CD4-positive, alpha-beta T cell (primary cell): ENCODE measurements at regions not wholly inside any gene's neighbourhood (a gene's known extent, or its start where the extent isn't known, plus 50 kb on each side); places are given as distances from the start of the nearest gene placed in this dataset.

Source experiments
- ATAC-seq: fragments of 200-7000 bp; cut with Tn5 transposase; one replicate; pipeline ENCODE4 v1.10.0; 2022; ENCODE audit warnings: mild to moderate bottlenecking; ENCODE audit not compliant: poor library complexity
- CTCF ChIA-PET: fragments of 350-600 bp; sonication (Branson Sonifier 250); formaldehyde crosslinking; loops from one replicate; lab custom pipeline; 2021; ENCODE audit warnings: antibody characterized with exemption, inconsistent platforms; lab: Charles Lee
- POLR2A ChIA-PET: fragments of 350-600 bp; sonication (Branson Sonifier 250); formaldehyde crosslinking; loops from one replicate; lab custom pipeline; 2021; ENCODE audit warnings: antibody characterized with exemption, inconsistent platforms; lab: Charles Lee
- DNase-seq, 14 experiments: peaks; one replicate each; pipeline ENCODE4 v3.0.0-alpha.2; 2013 to 2020; ENCODE audit warnings: mixed read lengths in 2 of 14
- H3K27ac ChIP-seq, 2 donors: one replicate each; pipeline versions ENCODE4 v1.5.1 to v1.7.0; 2013; ENCODE audit warnings: low read length in 2 of 2, low read depth in 1 of 2, mild to moderate bottlenecking in 1 of 2
- H3K27me3 ChIP-seq, 2 experiments: 1 replicate in 1 of 2; 2 replicates in 1 of 2; pipeline versions ENCODE4 v1.6.1 to v1.7.0; 2013; ENCODE audit warnings: low read length in 2 of 2, control low read depth in 1 of 2, mild to moderate bottlenecking in 1 of 2, moderate library complexity in 1 of 2; ENCODE audit not compliant: insufficient read depth in 2 of 2, control insufficient read depth in 1 of 2
- H3K36me3 ChIP-seq: one replicate; pipeline ENCODE4 v1.6.1; 2013; ENCODE audit warnings: low read length, control low read depth; ENCODE audit not compliant: insufficient read depth
- H3K4me1 ChIP-seq: one replicate; pipeline ENCODE4 v1.6.1; 2013; ENCODE audit warnings: low read length, control low read depth; ENCODE audit not compliant: insufficient read depth
- H3K4me3 ChIP-seq: one replicate; pipeline ENCODE4 v1.5.1; 2013; ENCODE audit warnings: mild to moderate bottlenecking, low read length, moderate library complexity
- H3K9me3 ChIP-seq, 2 experiments: 1 replicate in 1 of 2; 2 replicates in 1 of 2; pipeline versions ENCODE4 v1.6.1 to v1.7.0; 2013; ENCODE audit warnings: low read length in 2 of 2, mild to moderate bottlenecking in 2 of 2, control low read depth in 1 of 2, moderate library complexity in 1 of 2; ENCODE audit not compliant: control insufficient read depth in 1 of 2, insufficient read depth in 1 of 2
- H3K27ac Mint-ChIP-seq: one replicate; pipeline ENCODE4 v1.8.0; 2020; ENCODE audit warnings: mixed read lengths
- H3K27me3 Mint-ChIP-seq: one replicate; pipeline ENCODE4 v1.8.0; 2021; ENCODE audit warnings: mixed read lengths
- H3K36me3 Mint-ChIP-seq: one replicate; pipeline ENCODE4 v1.8.0; 2021; ENCODE audit warnings: low read depth, mixed read lengths
- H3K4me1 Mint-ChIP-seq: one replicate; pipeline ENCODE4 v1.8.0; 2021; ENCODE audit warnings: low read depth, mixed read lengths
- H3K4me3 Mint-ChIP-seq: one replicate; pipeline ENCODE4 v1.8.0; 2020; ENCODE audit warnings: mild to moderate bottlenecking, mixed read lengths
- H3K9me3 Mint-ChIP-seq: one replicate; pipeline ENCODE4 v1.8.0; 2020; ENCODE audit warnings: mixed read lengths
- CTCF ChIP-seq: fragments of 200-600 bp; IDR thresholded peaks from one replicate; pipeline ENCODE4 v1.8.0; 2022; ENCODE audit warnings: antibody characterized with exemption, mild to moderate bottlenecking
- intact Hi-C, 2 experiments: fragments of 100-400 bp; cut with DNase I in 1 of 2; cut with micrococcal nuclease in 1 of 2; formaldehyde crosslinking; loops; one replicate each; pipeline versions ENCODE4 v1.15.1 to v1.9.0; 2023 to 2025; cut with DNase I, micrococcal nuclease

DNA sequence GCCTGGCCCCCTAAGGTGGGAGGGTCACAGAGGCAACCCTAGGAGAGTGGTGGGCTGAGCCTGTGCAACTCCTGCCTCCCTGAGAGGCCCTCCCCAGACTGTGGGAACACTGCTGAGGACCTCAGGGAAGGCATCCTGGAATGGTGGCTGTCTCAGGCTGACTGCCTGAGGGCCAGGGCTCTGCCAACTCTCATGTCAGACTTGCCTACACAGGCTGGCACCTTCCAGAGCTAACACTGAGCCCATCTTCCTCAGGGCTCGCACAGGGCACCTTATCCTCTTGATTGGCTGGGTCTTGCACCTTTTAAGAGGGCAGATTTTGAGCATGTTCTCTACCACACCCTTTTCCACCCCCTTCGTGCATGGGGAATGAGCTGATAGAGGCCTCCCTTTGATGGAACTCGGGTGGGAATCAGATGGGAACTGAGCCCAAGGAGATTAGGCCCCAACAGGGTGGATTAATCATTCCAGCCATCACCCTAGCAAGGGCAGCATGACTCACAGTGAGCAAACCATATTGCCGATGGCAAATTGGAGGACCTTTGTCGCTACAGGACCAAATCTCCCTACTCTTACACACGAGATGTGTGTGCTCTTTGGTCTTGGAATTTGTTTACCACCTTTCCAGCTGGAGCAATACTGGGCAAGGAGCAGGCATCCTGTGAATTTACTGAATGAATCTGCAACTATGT is 702.8 kb downstream of the VRK1 start:
- ATAC-seq (no peak), DNase-seq (no peak)
- TF ChIP-seq CTCF, result no peak
- H3K9me3 ChIP-seq, result no peaks in the 10 kb centered on the region
- H3K4me1 ChIP-seq, result no peaks in the 10 kb centered on the region
- no peak overlapping the region for H3K4me3 Mint-ChIP-seq
- H3K9me3 Mint-ChIP-seq, result no peaks in the 10 kb centered on the region
- POLR2A ChIA-PET, result no interaction called here
- no peaks in the 10 kb centered on the region for H3K4me1 Mint-ChIP-seq
- H3K27ac Mint-ChIP-seq, result no peak overlapping the region
- H3K36me3 Mint-ChIP-seq, result no peaks in the 10 kb centered on the region
- no peak overlapping the region for H3K27ac ChIP-seq
- H3K4me3 ChIP-seq, result no peak overlapping the region
- CTCF ChIA-PET, result no interaction called here
- no peaks in the 10 kb centered on the region for H3K27me3 Mint-ChIP-seq
- H3K27me3 ChIP-seq, result no peaks in the 10 kb centered on the region
- intact Hi-C loops, result no loop called here
- H3K36me3 ChIP-seq, result no peaks in the 10 kb centered on the region

DNA sequence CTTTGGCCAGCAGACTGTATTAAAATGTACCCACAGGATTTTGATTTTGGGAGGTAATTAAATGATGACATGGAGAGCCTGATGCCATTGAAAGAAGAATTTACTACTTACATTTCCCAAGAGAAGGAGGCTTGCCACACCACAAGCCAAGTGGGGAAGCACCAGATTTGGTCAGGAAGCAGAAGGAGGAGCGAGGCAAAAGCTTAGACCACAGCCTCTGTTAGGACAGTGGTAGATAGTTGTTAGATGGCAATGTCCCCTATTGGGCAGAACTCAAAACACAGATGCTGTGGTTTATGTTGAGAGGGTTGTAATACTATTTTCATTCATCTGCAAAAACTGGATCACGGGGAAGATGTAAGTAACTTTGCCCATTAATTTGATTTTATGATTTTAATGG is 709.4 kb downstream of the VRK1 start:
- intact Hi-C loops, result no loop called here
- Histone ChIP-seq H3K9me3 (peaks cover 0 to 7% of the 10 kb centered on the region in 2 experiments), H3K27me3 (no peaks in the 10 kb centered on the region), H3K36me3 (no peaks in the 10 kb centered on the region), H3K27ac (no peak overlapping the region), H3K4me3 (no peak overlapping the region), H3K4me1 (no peaks in the 10 kb centered on the region)
- no peak overlapping the region for H3K4me3 Mint-ChIP-seq
- H3K36me3 Mint-ChIP-seq, result peaks cover 8% of the 10 kb centered on the region
- POLR2A ChIA-PET, result no interaction called here
- H3K27ac Mint-ChIP-seq, result no peak overlapping the region
- CTCF ChIA-PET, result no interaction called here
- H3K27me3 Mint-ChIP-seq, result no peaks in the 10 kb centered on the region
- ATAC-seq (no peak), DNase-seq (no peak)
- H3K4me1 Mint-ChIP-seq, result no peaks in the 10 kb centered on the region
- peaks cover 4% of the 10 kb centered on the region for H3K9me3 Mint-ChIP-seq
- TF ChIP-seq CTCF, result no peak

DNA sequence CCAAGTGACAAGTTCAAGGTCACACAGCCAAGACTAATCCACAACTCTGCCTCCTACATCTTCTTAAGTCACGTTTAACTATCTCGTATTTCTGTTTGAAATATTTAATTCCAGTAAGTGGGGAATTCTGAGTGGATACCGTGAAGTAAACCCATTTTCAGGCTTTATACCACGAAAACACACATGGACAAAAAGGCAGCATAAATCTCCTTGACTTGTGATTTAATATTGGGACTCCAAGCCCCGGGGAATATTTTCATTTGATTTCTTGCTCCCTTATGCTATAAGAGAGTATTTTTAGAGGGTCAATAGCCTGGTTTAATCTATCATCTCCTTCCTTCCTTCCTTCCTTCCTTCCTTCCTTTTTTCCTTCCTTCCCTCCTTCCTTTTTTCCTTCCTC is 716.7 kb downstream of the VRK1 start:
- H3K27ac ChIP-seq, result no peak overlapping the region
- peaks cover 3% of the 10 kb centered on the region for H3K9me3 Mint-ChIP-seq
- DNase-seq (no peak), ATAC-seq (no peak)
- ChIA-PET POLR2A (no interaction called here), CTCF (no interaction called here)
- H3K4me1 ChIP-seq, result no peaks in the 10 kb centered on the region
- H3K4me3 Mint-ChIP-seq, result no peak overlapping the region
- no peak for TF ChIP-seq CTCF
- intact Hi-C loops, result no loop called here
- H3K36me3 Mint-ChIP-seq, result peaks cover 7% of the 10 kb centered on the region
- H3K4me1 Mint-ChIP-seq, result no peaks in the 10 kb centered on the region
- H3K27ac Mint-ChIP-seq, result no peak overlapping the region
- no peaks in the 10 kb centered on the region for H3K36me3 ChIP-seq
- no peaks in the 10 kb centered on the region for H3K27me3 ChIP-seq
- H3K4me3 ChIP-seq, result no peak overlapping the region
- no peaks in the 10 kb centered on the region for H3K27me3 Mint-ChIP-seq
- no peaks in the 10 kb centered on the region for H3K9me3 ChIP-seq
